PC-3 (cell line): ENCODE measurements at regions not wholly inside any gene's neighbourhood (a gene's known extent, or its start where the extent isn't known, plus 50 kb on each side); places are given as distances from the start of the nearest gene placed in this dataset.

Source experiments
- ATAC-seq: fragments of 200-7000 bp; cut with Tn5 transposase; 2 replicates; pipeline ENCODE4 v1.9.1; 2020; ENCODE audit warnings: mild to moderate bottlenecking, moderate library complexity
- BruUV-seq: library from RNA; stranded (reverse); fragments of 400-500 nt; replicated peaks from 2 replicates; lab custom pipeline; 2021; lab: Mats Ljungman, UMichigan
- CTCF ChIA-PET: fragments of 300-600 bp; sonication (Branson Sonifier 250); formaldehyde crosslinking; loops from one replicate; lab custom pipeline; 2022; ENCODE audit warnings: antibody characterized with exemption; lab: Charles Lee
- POLR2A ChIA-PET: fragments of 300-600 bp; sonication (Branson Sonifier 250); formaldehyde crosslinking; loops from one replicate; lab custom pipeline; 2022; ENCODE audit warnings: antibody characterized with exemption; ENCODE audit not compliant: unreplicated experiment; lab: Charles Lee
- DNase-seq: peaks from one replicate; pipeline ENCODE4 v3.0.0-alpha.2; 2015
- H2AFZ ChIP-seq: fragments of 300-600 bp; sonication (generic); 2 replicates; pipeline ENCODE4 v1.6.0; 2016; ENCODE audit warnings: antibody characterized with exemption, low read length
- H3F3A ChIP-seq: fragments of 300-600 bp; sonication (generic); one replicate; pipeline ENCODE4 v1.6.0; 2017; ENCODE audit warnings: antibody characterized with exemption, low read length, control low read depth, mild to moderate bottlenecking; ENCODE audit not compliant: unreplicated experiment
- H3K27ac ChIP-seq: fragments of 300-600 bp; sonication (generic); 2 replicates; pipeline ENCODE4 v1.5.1; 2016; ENCODE audit warnings: mild to moderate bottlenecking, low read length
- H3K27me3 ChIP-seq: fragments of 300-600 bp; sonication (generic); 2 replicates; pipeline ENCODE4 v1.6.1; 2016; ENCODE audit warnings: low read length, mixed read lengths
- H3K36me3 ChIP-seq: fragments of 300-600 bp; sonication (generic); 2 replicates; pipeline ENCODE4 v1.6.1; 2016; ENCODE audit warnings: low read depth, mixed run types, low read length, mixed read lengths
- H3K4me1 ChIP-seq: fragments of 300-600 bp; sonication (generic); 2 replicates; pipeline ENCODE4 v1.5.1; 2016; ENCODE audit warnings: low read length; ENCODE audit not compliant: insufficient read depth
- H3K4me2 ChIP-seq: fragments of 300-600 bp; sonication (generic); 2 replicates; pipeline ENCODE4 v1.6.0; 2016; ENCODE audit warnings: low read length
- H3K4me3 ChIP-seq: fragments of 300-600 bp; sonication (generic); 2 replicates; pipeline ENCODE4 v1.5.1; 2016; ENCODE audit warnings: mild to moderate bottlenecking, low read length, mixed read lengths
- H3K79me2 ChIP-seq: fragments of 300-600 bp; sonication (generic); 2 replicates; pipeline ENCODE4 v1.6.1; 2017; ENCODE audit warnings: low read length, mixed read lengths
- H3K9ac ChIP-seq: fragments of 300-600 bp; sonication (generic); 2 replicates; pipeline ENCODE4 v1.6.0; 2016; ENCODE audit warnings: mild to moderate bottlenecking, low read length
- H3K9me2 ChIP-seq: fragments of 300-600 bp; sonication (generic); replicated peaks from 2 replicates; pipeline ENCODE4 v1.6.1; 2016; ENCODE audit warnings: mixed run types, low read length, mixed read lengths
- H3K9me3 ChIP-seq: fragments of 300-600 bp; sonication (generic); 2 replicates; pipeline ENCODE4 v1.6.1; 2016; ENCODE audit warnings: low read length, mixed read lengths
- H4K20me1 ChIP-seq: fragments of 300-600 bp; sonication (generic); 2 replicates; pipeline ENCODE4 v1.6.1; 2016; ENCODE audit warnings: low read length, mixed read lengths
- EZH2 ChIP-seq: fragments of 300-600 bp; sonication (generic); IDR thresholded peaks from one replicate; pipeline ENCODE4 v1.6.1; 2017; ENCODE audit warnings: antibody characterized with exemption, mild to moderate bottlenecking, low read length; ENCODE audit not compliant: unreplicated experiment
- EZH2phosphoT487 ChIP-seq: fragments of 300-600 bp; sonication (generic); IDR thresholded peaks from 2 replicates; pipeline ENCODE4 v1.6.1; 2018; ENCODE audit warnings: mild to moderate bottlenecking, antibody characterized with exemption, low read length, borderline replicate concordance
- intact Hi-C: fragments of 100-400 bp; cut with micrococcal nuclease; formaldehyde crosslinking; loops from 2 replicates; pipeline ENCODE4 v1.9.0; 2023
- TF ChIP-seq, protein P1 (sequence below): fragments of 300-600 bp; sonication (generic); conservative IDR thresholded peaks from 2 replicates; pipeline ENCODE4 v1.5.1; 2017; ENCODE audit warnings: antibody characterized with exemption, low read depth, mild to moderate bottlenecking, low read length

DNA sequence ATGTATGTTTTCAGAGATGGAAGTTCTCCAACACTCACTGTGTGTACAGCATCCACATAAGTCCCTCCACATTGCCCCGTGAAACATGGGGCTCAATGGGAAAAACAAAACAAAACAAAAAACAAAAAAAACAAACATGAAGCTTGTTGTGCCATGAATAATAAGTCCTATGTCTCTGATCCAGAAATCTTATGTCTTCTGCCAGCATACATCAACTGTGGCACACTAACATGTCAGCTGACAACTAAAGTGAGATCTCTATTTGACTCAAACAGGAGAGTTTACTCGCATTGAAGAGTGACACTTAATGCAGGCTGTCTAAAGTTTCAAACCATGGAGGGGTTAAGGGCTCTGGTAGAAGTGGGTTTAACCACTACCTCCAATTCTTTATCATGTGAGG lies 180.2 kb upstream of the ROBO1 start:
- ATAC-seq (no peak), DNase-seq (no peak)
- TF ChIP-seq, protein P1, sequence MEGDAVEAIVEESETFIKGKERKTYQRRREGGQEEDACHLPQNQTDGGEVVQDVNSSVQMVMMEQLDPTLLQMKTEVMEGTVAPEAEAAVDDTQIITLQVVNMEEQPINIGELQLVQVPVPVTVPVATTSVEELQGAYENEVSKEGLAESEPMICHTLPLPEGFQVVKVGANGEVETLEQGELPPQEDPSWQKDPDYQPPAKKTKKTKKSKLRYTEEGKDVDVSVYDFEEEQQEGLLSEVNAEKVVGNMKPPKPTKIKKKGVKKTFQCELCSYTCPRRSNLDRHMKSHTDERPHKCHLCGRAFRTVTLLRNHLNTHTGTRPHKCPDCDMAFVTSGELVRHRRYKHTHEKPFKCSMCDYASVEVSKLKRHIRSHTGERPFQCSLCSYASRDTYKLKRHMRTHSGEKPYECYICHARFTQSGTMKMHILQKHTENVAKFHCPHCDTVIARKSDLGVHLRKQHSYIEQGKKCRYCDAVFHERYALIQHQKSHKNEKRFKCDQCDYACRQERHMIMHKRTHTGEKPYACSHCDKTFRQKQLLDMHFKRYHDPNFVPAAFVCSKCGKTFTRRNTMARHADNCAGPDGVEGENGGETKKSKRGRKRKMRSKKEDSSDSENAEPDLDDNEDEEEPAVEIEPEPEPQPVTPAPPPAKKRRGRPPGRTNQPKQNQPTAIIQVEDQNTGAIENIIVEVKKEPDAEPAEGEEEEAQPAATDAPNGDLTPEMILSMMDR: no peak
- TF ChIP-seq EZH2phosphoT487 (no peak), EZH2 (no peak)
- BruUV-seq: no TSS peak
- Histone ChIP-seq H3K9me3 (no peaks in the 10 kb centered on the region), H2AFZ (no peak overlapping the region), H3F3A (no peaks in the 10 kb centered on the region), H4K20me1 (no peaks in the 10 kb centered on the region), H3K4me2 (no peak overlapping the region), H3K9me2 (no peaks in the 10 kb centered on the region), H3K36me3 (no peaks in the 10 kb centered on the region), H3K27me3 (no peaks in the 10 kb centered on the region), H3K4me1 (no peaks in the 10 kb centered on the region), H3K79me2 (no peaks in the 10 kb centered on the region), H3K27ac (no peak overlapping the region), H3K9ac (no peak overlapping the region), H3K4me3 (no peak overlapping the region)
- POLR2A ChIA-PET: no interaction called here
- CTCF ChIA-PET: no interaction called here
- intact Hi-C loops: no loop called here

DNA sequence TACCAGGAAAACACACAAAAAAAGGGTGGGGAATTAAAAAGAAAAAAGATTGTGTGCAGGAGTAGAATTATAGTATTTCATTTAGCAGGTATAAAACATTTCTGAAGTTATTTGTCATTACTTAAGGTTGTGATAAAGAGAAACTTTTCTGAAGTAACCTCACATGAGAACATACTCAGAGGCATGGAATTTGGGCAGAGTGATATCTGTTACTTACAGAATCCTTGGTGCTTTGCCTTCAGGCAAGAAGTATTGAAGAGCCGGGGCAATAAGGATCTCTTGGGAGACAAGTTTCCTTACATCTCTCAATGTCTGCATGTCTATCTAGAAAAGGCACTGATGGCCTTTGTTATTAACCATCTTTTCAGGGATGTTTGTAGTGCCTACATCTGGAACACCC lies 179.7 kb upstream of the ROBO1 start:
- CTCF ChIA-PET: no interaction called here
- intact Hi-C loops: no loop called here
- POLR2A ChIA-PET: no interaction called here

DNA sequence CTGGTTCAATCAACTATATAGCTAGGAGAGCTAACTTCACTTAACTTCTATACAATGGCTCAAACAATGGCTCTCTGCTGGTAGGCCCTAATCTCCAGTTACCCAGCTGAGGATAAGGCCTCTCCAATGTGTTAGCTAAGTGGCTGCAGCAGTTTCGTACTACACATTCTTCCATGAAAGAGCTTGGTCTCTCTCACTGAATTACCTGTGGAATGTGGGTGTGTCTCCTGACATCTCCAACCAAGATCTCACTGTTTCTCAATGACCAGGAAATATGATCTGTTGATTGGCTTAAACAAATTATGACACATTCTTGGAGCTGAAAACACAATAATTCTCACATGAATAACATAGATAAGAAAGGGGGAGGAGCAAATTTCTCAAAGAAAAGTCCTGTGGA lies 169.8 kb upstream of the ROBO1 start:
- Histone ChIP-seq H3K4me3 (no peak overlapping the region), H3F3A (no peaks in the 10 kb centered on the region), H3K27ac (peak overlapping the region; percentile 59), H3K9ac (no peak overlapping the region), H3K9me2 (no peaks in the 10 kb centered on the region), H4K20me1 (no peaks in the 10 kb centered on the region), H3K27me3 (no peaks in the 10 kb centered on the region), H3K4me2 (peak overlapping the region; percentile 37), H3K4me1 (peaks cover 18% of the 10 kb centered on the region), H3K79me2 (no peaks in the 10 kb centered on the region), H3K9me3 (no peaks in the 10 kb centered on the region), H3K36me3 (no peaks in the 10 kb centered on the region), H2AFZ (peak overlapping the region; percentile 42; the same call in 1 of the 2 replicates)
- DNase-seq (peak; percentile 94), ATAC-seq (peak; percentile 90)
- intact Hi-C loops: no loop called here
- no TSS peak for BruUV-seq
- POLR2A ChIA-PET: no interaction called here
- CTCF ChIA-PET: no interaction called here
- TF ChIP-seq, protein P1: no peak
- TF ChIP-seq EZH2phosphoT487 (no peak), EZH2 (no peak)

More for the DNA sequence above, 179.7 kb upstream of the ROBO1 start:
- Histone ChIP-seq H2AFZ (no peak overlapping the region), H3K9me2 (no peaks in the 10 kb centered on the region), H3K9me3 (no peaks in the 10 kb centered on the region), H3K27ac (no peak overlapping the region), H3K79me2 (no peaks in the 10 kb centered on the region), H3K4me2 (no peak overlapping the region), H3K27me3 (no peaks in the 10 kb centered on the region), H3K4me1 (no peaks in the 10 kb centered on the region), H3K36me3 (no peaks in the 10 kb centered on the region), H3F3A (no peaks in the 10 kb centered on the region), H3K4me3 (no peak overlapping the region), H4K20me1 (no peaks in the 10 kb centered on the region), H3K9ac (no peak overlapping the region)
- DNase-seq (peak; percentile 34), ATAC-seq (no peak)
- no TSS peak for BruUV-seq
- TF ChIP-seq EZH2phosphoT487 (no peak), EZH2 (no peak)
- TF ChIP-seq, protein P1: no peak
